ENCODE measurements at regions not wholly inside any gene's neighbourhood (a gene's known extent, or its start where the extent isn't known, plus 50 kb on each side); places are given as distances from the start of the nearest gene placed in this dataset.
"Not testable (repeated sequence)": the region's sequence is repeated elsewhere in the genome, so short reads cannot be mapped to it uniquely, and the experiment has no call there.

GRCh38 chr17:74115586-74115985 is 87.9 kb upstream of the RPL38 start:
- CTCF ChIA-PET: no interaction called here

GRCh38 chr17:74116087-74116717 is 87.3 kb upstream of the RPL38 start:
- POLR2A ChIA-PET: interaction anchor here (0.5 kb wide), 1 partner anchor 10 kb away, joined by 10 read pairs; no protein-coding TSS in a partner anchor
- CTCF ChIA-PET: no interaction called here

More at GRCh38 chr17:74115586-74115985, 87.9 kb upstream of the RPL38 start:
- POLR2A ChIA-PET: no interaction called here

- ChIA-PET CTCF (no interaction called here), POLR2A (no interaction called here)
Measured at GRCh38 chr17:74117087-74117698, 86.3 kb upstream of the RPL38 start.

GRCh38 chr17:74117999-74118421 is 85.5 kb upstream of the RPL38 start:
- CTCF ChIA-PET: no interaction called here
- POLR2A ChIA-PET: no interaction called here

- POLR2A ChIA-PET: no interaction called here
- CTCF ChIA-PET: no interaction called here
Measured at GRCh38 chr17:74118504-74118903, 85.0 kb upstream of the RPL38 start.

- POLR2A ChIA-PET: no interaction called here
- CTCF ChIA-PET: no interaction called here
Measured at GRCh38 chr17:74119049-74119580, 84.4 kb upstream of the RPL38 start.

- POLR2A ChIA-PET: no interaction called here
- CTCF ChIA-PET: no interaction called here
Measured at GRCh38 chr17:74119965-74120364, 83.5 kb upstream of the RPL38 start.

GRCh38 chr17:74123350-74123749 is 80.1 kb upstream of the RPL38 start:
- ChIA-PET POLR2A (no interaction called here), CTCF (no interaction called here)

GRCh38 chr17:74123866-74124444 is 79.5 kb upstream of the RPL38 start:
- POLR2A ChIA-PET: no interaction called here
- CTCF ChIA-PET: no interaction called here

GRCh38 chr17:74125156-74125555 is 78.3 kb upstream of the RPL38 start:
- ChIA-PET POLR2A (no interaction called here), CTCF (no interaction called here)

GRCh38 chr17:74126179-74126900 is 77.1 kb upstream of the RPL38 start:
- CTCF ChIA-PET: no interaction called here
- POLR2A ChIA-PET: interaction anchor here (0.7 kb wide), 1 partner anchor 10 kb away, joined by 10 read pairs; no protein-coding TSS in a partner anchor

- CTCF ChIA-PET: no interaction called here
- POLR2A ChIA-PET: interaction anchor here (0.7 kb wide), 1 partner anchor 11 kb away, joined by 10 read pairs; no protein-coding TSS in a partner anchor
Measured at GRCh38 chr17:74126959-74127358, 76.5 kb upstream of the RPL38 start.

GRCh38 chr17:74128456-74129211 is 74.8 kb upstream of the RPL38 start:
- CTCF ChIA-PET: no interaction called here
- POLR2A ChIA-PET: no interaction called here

- POLR2A ChIA-PET, CTCF ChIA-PET: not testable (repeated sequence)
Measured at GRCh38 chr17:74129800-74130199, 73.7 kb upstream of the RPL38 start.

GRCh38 chr17:74130276-74130675 is 73.2 kb upstream of the RPL38 start:
- ChIA-PET CTCF (no interaction called here), POLR2A (no interaction called here)

GRCh38 chr17:74130841-74131240 is 72.6 kb upstream of the RPL38 start:
- CTCF ChIA-PET: no interaction called here
- POLR2A ChIA-PET: no interaction called here

GRCh38 chr17:74132354-74132753 is 71.1 kb upstream of the RPL38 start:
- CTCF ChIA-PET: no interaction called here
- POLR2A ChIA-PET: no interaction called here

GRCh38 chr17:74133740-74134139 is 69.7 kb upstream of the RPL38 start:
- CTCF ChIA-PET: no interaction called here

GRCh38 chr17:74134234-74134633 is 69.2 kb upstream of the RPL38 start:
- CTCF ChIA-PET, POLR2A ChIA-PET: not testable (repeated sequence)

More at GRCh38 chr17:74133740-74134139, 69.7 kb upstream of the RPL38 start:
- POLR2A ChIA-PET: no interaction called here

- CTCF ChIA-PET: no interaction called here
- POLR2A ChIA-PET: no interaction called here
Measured at GRCh38 chr17:74134991-74135390, 68.5 kb upstream of the RPL38 start.

All from activated CD8-positive, alpha-beta memory T cell treated with anti-CD3 and anti-CD28 coated beads for 36 hours (primary cell).